ENCODE measurements at regions not wholly inside any gene's neighbourhood (a gene's known extent, or its start where the extent isn't known, plus 50 kb on each side); places are given as distances from the start of the nearest gene placed in this dataset.

DNA sequence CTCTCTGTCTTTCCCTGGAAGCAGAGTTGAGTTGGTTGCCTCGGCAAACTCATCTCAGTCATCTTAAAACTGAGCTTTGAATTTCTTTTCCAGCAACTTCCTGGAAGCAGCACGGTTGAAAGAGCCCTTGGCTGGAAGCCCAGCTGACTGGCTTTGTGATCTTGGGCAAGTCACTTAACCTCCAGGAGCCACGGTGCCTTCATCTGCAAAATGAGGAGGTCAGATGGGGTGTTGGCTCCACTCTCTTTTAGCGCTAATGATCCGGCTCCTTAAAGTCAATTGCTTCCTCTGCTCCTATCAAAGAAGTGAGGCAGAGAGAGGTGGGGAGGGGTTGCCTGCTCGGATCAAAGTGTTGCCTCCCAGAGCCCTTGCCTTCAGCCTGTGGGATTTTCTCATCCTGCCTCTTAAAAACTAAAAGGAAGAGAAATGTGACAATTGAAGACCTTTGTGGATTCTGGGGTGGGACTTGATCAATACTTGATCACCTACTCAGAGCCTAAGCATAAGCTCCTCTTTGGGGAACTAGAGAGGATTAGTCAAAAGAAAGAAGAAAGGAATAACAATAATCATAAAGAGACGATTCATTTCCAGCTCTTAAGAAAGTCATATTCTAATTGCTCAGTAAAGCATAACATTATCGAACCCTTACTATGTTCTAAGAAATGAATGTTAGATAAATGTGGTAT lies 86.6 kb downstream of the MYCN start (continued):
- TF ChIP-seq, protein P1, sequence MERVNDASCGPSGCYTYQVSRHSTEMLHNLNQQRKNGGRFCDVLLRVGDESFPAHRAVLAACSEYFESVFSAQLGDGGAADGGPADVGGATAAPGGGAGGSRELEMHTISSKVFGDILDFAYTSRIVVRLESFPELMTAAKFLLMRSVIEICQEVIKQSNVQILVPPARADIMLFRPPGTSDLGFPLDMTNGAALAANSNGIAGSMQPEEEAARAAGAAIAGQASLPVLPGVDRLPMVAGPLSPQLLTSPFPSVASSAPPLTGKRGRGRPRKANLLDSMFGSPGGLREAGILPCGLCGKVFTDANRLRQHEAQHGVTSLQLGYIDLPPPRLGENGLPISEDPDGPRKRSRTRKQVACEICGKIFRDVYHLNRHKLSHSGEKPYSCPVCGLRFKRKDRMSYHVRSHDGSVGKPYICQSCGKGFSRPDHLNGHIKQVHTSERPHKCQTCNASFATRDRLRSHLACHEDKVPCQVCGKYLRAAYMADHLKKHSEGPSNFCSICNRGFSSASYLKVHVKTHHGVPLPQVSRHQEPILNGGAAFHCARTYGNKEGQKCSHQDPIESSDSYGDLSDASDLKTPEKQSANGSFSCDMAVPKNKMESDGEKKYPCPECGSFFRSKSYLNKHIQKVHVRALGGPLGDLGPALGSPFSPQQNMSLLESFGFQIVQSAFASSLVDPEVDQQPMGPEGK (tag by site-specific recombination; IDR thresholded peaks at IDR 0.05), result no peak
- TF ChIP-seq ZNF473 (tag by site-specific recombination; IDR thresholded peaks at IDR 0.05) (no peak), ZNF670 (tag by site-specific recombination; IDR thresholded peaks at IDR 0.05; ENCODE audit: low read depth) (no peak), ZNF121 (tag by site-specific recombination; IDR thresholded peaks at IDR 0.05) (no peak), ZNF791 (tag by site-specific recombination; IDR thresholded peaks at IDR 0.05) (no peak), TRIM28 (IDR thresholded peaks at IDR 0.05; ENCODE audit: borderline replicate concordance, low read length) (no peak), GLI2 (tag by site-specific recombination; IDR thresholded peaks at IDR 0.05; ENCODE audit: borderline replicate concordance, low read depth) (no peak)

DNA sequence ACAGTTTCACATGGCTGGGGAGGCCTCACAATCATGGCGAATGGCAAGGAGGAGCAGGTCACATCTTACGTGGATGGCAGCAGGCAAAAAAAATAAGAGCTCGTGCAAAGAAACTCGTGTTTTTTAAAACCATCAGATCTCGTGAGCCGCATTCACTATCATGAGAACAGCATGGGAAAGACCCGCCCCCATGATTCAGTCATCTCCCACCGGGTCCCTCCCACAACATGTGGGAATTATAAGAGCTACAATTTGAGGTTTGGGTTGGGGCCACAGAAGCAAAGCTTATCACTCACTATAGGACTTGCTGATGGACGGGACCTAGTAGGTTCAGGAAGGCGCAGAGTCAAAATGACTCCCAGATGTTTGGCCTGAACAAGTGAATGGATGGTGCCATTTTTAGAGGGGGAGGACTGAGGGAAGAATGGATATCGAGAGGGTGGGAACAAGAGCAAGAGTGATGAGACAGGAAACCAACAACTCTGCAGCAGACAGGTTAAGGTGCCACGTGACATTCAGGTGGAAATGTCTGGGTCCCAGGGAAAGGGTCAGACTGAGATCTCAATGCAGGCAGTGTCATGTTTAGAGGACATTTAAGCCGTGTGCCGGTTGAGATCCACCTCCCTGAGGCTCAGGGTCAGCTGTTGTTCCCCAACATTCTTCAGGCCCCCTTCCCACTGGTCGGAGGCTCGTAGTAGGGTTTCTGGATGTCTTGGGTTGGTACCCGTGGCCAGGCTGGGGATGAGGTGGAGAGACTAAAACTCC lies 85.7 kb downstream of the MYCN start:
- no peak overlapping the region for H3K4me3 ChIP-seq (ENCODE audit: low read depth, low read length)
- H3K9me3 ChIP-seq (ENCODE audit: control insufficient read depth, insufficient read depth, low read depth, low read length), result no peaks in the 10 kb centered on the region
- no peaks in the 10 kb centered on the region for H3K36me3 ChIP-seq (ENCODE audit: control insufficient read depth in 2 of 2, insufficient read depth in 1 of 2, low read length in 2 of 2)
- H3K4me1 ChIP-seq (ENCODE audit: control insufficient read depth, insufficient read depth, low read length), result no peaks in the 10 kb centered on the region
- no peak overlapping the region for H3K27ac ChIP-seq (ENCODE audit: extremely low read depth, low read depth, low read length)
- CTCF ChIA-PET, result interaction anchor here (0.6 kb wide), 1 partner anchor 433 kb away, joined by 6 read pairs; no protein-coding TSS in a partner anchor
- POLR2A ChIA-PET, result no interaction called here
- TF ChIP-seq, protein P2, sequence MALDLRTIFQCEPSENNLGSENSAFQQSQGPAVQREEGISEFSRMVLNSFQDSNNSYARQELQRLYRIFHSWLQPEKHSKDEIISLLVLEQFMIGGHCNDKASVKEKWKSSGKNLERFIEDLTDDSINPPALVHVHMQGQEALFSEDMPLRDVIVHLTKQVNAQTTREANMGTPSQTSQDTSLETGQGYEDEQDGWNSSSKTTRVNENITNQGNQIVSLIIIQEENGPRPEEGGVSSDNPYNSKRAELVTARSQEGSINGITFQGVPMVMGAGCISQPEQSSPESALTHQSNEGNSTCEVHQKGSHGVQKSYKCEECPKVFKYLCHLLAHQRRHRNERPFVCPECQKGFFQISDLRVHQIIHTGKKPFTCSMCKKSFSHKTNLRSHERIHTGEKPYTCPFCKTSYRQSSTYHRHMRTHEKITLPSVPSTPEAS (tag by site-specific recombination; IDR thresholded peaks at IDR 0.05), result no peak
- no peak for TF ChIP-seq ZNF530 (tag by site-specific recombination; IDR thresholded peaks at IDR 0.05; ENCODE audit: low read depth)
- TF ChIP-seq ZBTB1 (tag by site-specific recombination; IDR thresholded peaks at IDR 0.05), result no peak
- TF ChIP-seq, protein P3, sequence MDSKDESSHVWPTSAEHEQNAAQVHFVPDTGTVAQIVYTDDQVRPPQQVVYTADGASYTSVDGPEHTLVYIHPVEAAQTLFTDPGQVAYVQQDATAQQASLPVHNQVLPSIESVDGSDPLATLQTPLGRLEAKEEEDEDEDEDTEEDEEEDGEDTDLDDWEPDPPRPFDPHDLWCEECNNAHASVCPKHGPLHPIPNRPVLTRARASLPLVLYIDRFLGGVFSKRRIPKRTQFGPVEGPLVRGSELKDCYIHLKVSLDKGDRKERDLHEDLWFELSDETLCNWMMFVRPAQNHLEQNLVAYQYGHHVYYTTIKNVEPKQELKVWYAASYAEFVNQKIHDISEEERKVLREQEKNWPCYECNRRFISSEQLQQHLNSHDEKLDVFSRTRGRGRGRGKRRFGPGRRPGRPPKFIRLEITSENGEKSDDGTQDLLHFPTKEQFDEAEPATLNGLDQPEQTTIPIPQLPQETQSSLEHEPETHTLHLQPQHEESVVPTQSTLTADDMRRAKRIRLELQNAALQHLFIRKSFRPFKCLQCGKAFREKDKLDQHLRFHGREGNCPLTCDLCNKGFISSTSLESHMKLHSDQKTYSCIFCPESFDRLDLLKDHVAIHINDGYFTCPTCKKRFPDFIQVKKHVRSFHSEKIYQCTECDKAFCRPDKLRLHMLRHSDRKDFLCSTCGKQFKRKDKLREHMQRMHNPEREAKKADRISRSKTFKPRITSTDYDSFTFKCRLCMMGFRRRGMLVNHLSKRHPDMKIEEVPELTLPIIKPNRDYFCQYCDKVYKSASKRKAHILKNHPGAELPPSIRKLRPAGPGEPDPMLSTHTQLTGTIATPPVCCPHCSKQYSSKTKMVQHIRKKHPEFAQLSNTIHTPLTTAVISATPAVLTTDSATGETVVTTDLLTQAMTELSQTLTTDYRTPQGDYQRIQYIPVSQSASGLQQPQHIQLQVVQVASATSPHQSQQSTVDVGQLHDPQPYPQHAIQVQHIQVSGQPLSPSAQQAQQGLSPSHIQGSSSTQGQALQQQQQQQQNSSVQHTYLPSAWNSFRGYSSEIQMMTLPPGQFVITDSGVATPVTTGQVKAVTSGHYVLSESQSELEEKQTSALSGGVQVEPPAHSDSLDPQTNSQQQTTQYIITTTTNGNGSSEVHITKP (tag by site-specific recombination; IDR thresholded peaks at IDR 0.05), result no peak
- TF ChIP-seq, protein P4, sequence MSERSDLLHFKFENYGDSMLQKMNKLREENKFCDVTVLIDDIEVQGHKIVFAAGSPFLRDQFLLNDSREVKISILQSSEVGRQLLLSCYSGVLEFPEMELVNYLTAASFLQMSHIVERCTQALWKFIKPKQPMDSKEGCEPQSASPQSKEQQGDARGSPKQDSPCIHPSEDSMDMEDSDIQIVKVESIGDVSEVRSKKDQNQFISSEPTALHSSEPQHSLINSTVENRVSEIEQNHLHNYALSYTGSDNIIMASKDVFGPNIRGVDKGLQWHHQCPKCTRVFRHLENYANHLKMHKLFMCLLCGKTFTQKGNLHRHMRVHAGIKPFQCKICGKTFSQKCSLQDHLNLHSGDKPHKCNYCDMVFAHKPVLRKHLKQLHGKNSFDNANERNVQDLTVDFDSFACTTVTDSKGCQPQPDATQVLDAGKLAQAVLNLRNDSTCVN (tag by site-specific recombination; optimal IDR thresholded peaks at IDR 0.05), result no peak
- TF ChIP-seq RBAK (tag by site-specific recombination; IDR thresholded peaks at IDR 0.05), result no peak
- TF ChIP-seq, protein P5, sequence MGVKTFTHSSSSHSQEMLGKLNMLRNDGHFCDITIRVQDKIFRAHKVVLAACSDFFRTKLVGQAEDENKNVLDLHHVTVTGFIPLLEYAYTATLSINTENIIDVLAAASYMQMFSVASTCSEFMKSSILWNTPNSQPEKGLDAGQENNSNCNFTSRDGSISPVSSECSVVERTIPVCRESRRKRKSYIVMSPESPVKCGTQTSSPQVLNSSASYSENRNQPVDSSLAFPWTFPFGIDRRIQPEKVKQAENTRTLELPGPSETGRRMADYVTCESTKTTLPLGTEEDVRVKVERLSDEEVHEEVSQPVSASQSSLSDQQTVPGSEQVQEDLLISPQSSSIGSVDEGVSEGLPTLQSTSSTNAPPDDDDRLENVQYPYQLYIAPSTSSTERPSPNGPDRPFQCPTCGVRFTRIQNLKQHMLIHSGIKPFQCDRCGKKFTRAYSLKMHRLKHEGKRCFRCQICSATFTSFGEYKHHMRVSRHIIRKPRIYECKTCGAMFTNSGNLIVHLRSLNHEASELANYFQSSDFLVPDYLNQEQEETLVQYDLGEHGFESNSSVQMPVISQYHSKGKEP (tag by site-specific recombination; IDR thresholded peaks at IDR 0.05), result no peak
- no peak for TF ChIP-seq ZNF140 (tag by site-specific recombination; IDR thresholded peaks at IDR 0.05)
- no peak for TF ChIP-seq ZNF174 (tag by site-specific recombination; IDR thresholded peaks at IDR 0.05)
- TF ChIP-seq, protein P6, sequence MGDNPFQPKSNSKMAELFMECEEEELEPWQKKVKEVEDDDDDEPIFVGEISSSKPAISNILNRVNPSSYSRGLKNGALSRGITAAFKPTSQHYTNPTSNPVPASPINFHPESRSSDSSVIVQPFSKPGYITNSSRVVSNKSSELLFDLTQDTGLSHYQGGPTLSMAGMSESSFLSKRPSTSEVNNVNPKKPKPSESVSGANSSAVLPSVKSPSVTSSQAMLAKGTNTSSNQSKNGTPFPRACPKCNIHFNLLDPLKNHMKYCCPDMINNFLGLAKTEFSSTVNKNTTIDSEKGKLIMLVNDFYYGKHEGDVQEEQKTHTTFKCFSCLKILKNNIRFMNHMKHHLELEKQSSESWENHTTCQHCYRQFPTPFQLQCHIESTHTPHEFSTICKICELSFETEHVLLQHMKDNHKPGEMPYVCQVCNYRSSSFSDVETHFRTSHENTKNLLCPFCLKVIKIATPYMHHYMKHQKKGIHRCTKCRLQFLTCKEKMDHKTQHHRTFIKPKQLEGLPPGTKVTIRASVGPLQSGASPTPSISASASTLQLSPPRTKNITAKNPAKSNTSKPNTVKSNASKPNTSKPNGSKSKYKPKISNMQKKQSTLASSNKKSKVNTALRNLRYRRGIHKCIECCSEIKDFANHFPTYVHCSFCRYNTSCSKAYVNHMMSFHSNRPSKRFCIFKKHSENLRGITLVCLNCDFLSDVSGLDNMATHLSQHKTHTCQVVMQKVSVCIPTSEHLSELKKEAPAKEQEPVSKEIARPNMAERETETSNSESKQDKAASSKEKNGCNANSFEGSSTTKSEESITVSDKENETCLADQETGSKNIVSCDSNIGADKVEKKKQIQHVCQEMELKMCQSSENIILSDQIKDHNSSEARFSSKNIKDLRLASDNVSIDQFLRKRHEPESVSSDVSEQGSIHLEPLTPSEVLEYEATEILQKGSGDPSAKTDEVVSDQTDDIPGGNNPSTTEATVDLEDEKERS (tag by site-specific recombination; IDR thresholded peaks at IDR 0.05), result no peak
- TF ChIP-seq, protein P7, sequence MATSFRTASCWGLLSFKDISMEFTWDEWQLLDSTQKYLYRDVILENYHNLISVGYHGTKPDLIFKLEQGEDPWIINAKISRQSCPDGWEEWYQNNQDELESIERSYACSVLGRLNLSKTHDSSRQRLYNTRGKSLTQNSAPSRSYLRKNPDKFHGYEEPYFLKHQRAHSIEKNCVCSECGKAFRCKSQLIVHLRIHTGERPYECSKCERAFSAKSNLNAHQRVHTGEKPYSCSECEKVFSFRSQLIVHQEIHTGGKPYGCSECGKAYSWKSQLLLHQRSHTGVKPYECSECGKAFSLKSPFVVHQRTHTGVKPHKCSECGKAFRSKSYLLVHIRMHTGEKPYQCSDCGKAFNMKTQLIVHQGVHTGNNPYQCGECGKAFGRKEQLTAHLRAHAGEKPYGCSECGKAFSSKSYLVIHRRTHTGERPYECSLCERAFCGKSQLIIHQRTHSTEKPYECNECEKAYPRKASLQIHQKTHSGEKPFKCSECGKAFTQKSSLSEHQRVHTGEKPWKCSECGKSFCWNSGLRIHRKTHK (tag by site-specific recombination; IDR thresholded peaks at IDR 0.05), result no peak
- TF ChIP-seq ZNF248 (tag by site-specific recombination; IDR thresholded peaks at IDR 0.05), result no peak
- TF ChIP-seq ZNF37A (tag by site-specific recombination; IDR thresholded peaks at IDR 0.05), result no peak
